ENCODE measurements at regions not wholly inside any gene's neighbourhood (a gene's known extent, or its start where the extent isn't known, plus 50 kb on each side); places are given as distances from the start of the nearest gene placed in this dataset.
"Not testable (repeated sequence)": the region's sequence is repeated elsewhere in the genome, so short reads cannot be mapped to it uniquely, and the experiment has no call there.

DNA sequence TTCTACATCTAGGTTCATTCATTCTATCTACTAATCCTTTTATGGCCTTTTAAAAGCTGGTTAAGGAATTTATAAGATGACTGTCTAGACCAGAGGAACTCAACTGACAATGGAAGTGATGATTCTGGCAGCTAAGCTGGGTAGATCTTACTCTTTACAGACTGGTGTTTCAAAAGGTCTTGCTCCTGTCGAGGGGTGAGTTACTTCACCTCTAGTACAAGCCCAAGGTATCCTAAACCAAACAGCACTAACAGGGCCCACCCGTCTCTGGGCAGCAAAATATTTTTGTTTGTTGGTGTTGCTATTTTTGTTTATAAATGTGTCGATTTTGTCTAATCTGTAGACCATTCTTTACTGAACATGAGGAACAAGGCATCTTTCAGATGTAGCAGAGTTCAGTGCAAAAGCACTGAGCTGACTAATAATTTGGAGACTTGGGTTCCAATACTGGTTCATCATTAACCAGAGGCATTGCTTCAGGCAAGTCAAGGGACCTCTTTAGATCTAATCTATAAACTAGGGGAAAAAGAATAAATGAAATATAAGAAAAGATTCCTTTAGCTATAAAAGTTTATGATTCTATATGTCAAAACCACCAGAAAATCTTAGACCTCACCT, 90.3 kb upstream of the FRG1 start:
- no peak for DNase-seq
- Mint-ChIP-seq H3K27ac (no peak overlapping the region), H3K4me1 (ENCODE audit: low read depth) (no peaks in the 10 kb centered on the region), H3K27me3 (no peaks in the 10 kb centered on the region), H3K9me3 (peaks cover 12% of the 10 kb centered on the region), H3K36me3 (ENCODE audit: low read depth) (peaks cover 12% of the 10 kb centered on the region), H3K4me3 (no peak overlapping the region)

DNA sequence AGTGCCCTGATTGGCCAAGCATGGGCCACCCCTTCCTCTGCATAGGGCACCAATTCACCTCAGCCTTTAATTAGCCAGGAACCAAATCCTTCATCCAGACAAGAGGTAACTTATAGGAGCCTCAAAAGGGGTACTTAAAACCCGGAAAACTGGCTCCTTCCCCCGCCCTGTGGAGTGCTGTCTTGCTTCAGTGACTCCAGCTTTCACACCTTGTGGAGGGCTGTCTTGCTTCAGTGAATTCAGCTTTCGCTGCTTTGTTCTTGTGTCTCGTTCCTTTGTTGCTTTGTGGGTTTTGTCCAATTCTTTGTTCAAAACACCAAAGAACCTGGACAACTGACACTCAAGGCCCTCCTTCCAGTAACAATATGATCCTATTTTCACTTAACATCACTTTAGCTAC, 82.2 kb upstream of the FRG1 start:
- Mint-ChIP-seq H3K27ac (no peak overlapping the region), H3K4me3 (no peak overlapping the region), H3K4me1 (ENCODE audit: low read depth) (no peaks in the 10 kb centered on the region), H3K9me3 (peaks cover 14% of the 10 kb centered on the region), H3K36me3 (ENCODE audit: low read depth) (peaks cover 14% of the 10 kb centered on the region), H3K27me3 (no peaks in the 10 kb centered on the region)
- DNase-seq = no peak

GRCh38 chr4:189861101-189861500, 79.6 kb upstream of the FRG1 start:
- Mint-ChIP-seq H3K27ac (no peak overlapping the region), H3K9me3 (no peaks in the 10 kb centered on the region), H3K4me1 (ENCODE audit: low read depth) (no peaks in the 10 kb centered on the region), H3K4me3 (no peak overlapping the region), H3K36me3 (ENCODE audit: low read depth) (no peaks in the 10 kb centered on the region), H3K27me3 (no peaks in the 10 kb centered on the region)
- no peak for DNase-seq

- Mint-ChIP-seq H3K4me1 (ENCODE audit: low read depth) (no peaks in the 10 kb centered on the region), H3K9me3 (no peaks in the 10 kb centered on the region), H3K27me3 (no peaks in the 10 kb centered on the region), H3K36me3 (ENCODE audit: low read depth) (no peaks in the 10 kb centered on the region), H3K4me3 (no peak overlapping the region), H3K27ac (no peak overlapping the region)
- no peak for DNase-seq
These were observed 71.4 kb upstream of the FRG1 start for GRCh38 chr4:189869236-189869635.

DNA sequence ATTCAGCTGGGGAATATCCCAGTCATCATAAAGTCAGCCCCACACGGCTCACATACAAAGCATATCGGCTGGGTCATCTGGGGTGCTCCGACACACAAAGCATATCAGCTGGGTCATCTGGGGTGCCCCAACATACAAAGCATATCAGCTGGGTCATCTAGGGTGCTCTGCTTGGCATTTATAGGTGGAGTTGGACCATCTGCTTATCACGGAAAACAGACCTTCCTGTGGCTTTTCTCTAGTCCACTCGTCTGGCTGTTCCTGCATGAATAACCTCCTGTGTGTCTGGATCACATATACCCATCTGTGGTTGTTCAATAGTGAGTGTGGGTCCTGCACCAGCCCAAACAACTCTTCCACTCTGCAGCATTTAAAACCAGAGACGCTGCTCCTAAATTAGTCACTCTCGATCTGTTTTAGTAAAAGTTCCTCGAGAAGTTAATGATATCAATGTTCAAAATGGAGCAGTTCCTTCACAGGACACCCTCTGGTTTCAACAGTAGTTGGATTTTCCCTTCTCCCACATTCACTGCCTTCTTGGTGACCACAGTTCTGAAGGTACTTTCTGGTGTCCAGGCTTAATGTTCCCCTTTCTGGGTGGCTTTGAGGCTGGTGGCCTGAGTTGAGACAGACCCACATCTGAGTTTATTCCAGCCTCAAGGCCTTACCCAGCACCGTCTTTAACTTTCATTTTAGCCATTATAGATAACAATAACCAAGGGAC, 70.0 kb upstream of the FRG1 start:
- Mint-ChIP-seq H3K4me1 (ENCODE audit: low read depth) (no peaks in the 10 kb centered on the region), H3K9me3 (no peaks in the 10 kb centered on the region), H3K27me3 (no peaks in the 10 kb centered on the region), H3K4me3 (no peak overlapping the region), H3K36me3 (ENCODE audit: low read depth) (no peaks in the 10 kb centered on the region), H3K27ac (no peak overlapping the region)
- no peak for DNase-seq

DNA sequence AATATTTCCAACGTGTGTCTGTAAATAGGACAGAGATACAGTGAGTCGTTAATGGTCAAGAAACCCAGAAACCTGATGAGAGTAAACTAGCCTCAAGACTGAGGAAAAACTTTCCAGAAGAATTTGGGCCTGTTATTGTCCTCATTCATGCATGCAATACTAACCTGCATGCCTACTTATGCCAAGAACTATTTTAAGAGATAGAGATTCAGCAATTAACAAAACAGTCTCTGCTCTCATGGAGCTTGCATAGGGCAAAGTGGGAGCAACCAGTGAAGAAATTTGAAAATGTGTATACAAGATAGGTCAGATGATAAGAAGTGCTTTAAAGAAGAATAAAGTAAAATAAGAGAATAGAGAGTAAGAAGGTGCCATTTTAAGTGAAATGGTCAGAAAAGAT, 66.1 kb upstream of the FRG1 start:
- Mint-ChIP-seq H3K4me1 (ENCODE audit: low read depth) (no peaks in the 10 kb centered on the region), H3K27ac (no peak overlapping the region), H3K9me3 (no peaks in the 10 kb centered on the region), H3K27me3 (no peaks in the 10 kb centered on the region), H3K4me3 (no peak overlapping the region), H3K36me3 (ENCODE audit: low read depth) (no peaks in the 10 kb centered on the region)
- no peak for DNase-seq

DNA sequence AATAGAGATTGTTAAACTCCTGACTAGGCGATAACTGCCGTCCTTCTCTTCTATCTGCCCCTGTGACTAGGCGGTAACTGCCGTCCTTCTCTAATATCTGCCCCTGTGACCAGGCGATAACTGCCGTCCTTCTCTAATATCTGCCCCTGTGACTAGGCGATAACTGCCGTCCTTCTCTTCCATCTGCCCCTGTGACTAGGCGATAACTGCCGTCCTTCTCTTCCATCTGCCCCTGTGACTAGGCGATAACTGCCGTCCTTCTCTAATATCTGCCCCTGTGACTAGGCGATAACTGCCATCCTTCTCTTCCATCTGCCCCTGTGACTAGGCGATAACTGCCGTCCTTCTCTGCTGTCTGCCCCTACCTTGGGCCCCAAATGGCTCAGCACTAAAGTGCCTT, 59.5 kb upstream of the FRG1 start:
- H3K36me3 Mint-ChIP-seq (ENCODE audit: low read depth); H3K4me3 Mint-ChIP-seq; H3K4me1 Mint-ChIP-seq (ENCODE audit: low read depth); H3K27me3 Mint-ChIP-seq; H3K9me3 Mint-ChIP-seq; H3K27ac Mint-ChIP-seq: not testable (repeated sequence)
- peak; percentile 39 for DNase-seq

GRCh38 chr4:189888407-189888806, 52.3 kb upstream of the FRG1 start:
- not testable (repeated sequence) for DNase-seq; H3K4me3 Mint-ChIP-seq; H3K27ac Mint-ChIP-seq; H3K27me3 Mint-ChIP-seq; H3K4me1 Mint-ChIP-seq (ENCODE audit: low read depth)
- peaks cover 24% of the 10 kb centered on the region for H3K9me3 Mint-ChIP-seq
- peaks cover 20% of the 10 kb centered on the region for H3K36me3 Mint-ChIP-seq (ENCODE audit: low read depth)

Data from activated T-cell treated with anti-CD3 and anti-CD28 coated beads, Interleukin-2, amount 50 U/mL, for 24 hours (primary cell).